CD4-positive, alpha-beta T cell (primary cell): ENCODE measurements at regions not wholly inside any gene's neighbourhood (a gene's known extent, or its start where the extent isn't known, plus 50 kb on each side); places are given as distances from the start of the nearest gene placed in this dataset.

Experiments
- ATAC-seq: fragments of 200-7000 bp; cut with Tn5 transposase; one replicate; pipeline ENCODE4 v1.10.0; 2022; ENCODE audit warnings: mild to moderate bottlenecking; ENCODE audit not compliant: poor library complexity
- CTCF ChIA-PET: fragments of 350-600 bp; sonication (Branson Sonifier 250); formaldehyde crosslinking; loops from one replicate; lab custom pipeline; 2021; ENCODE audit warnings: antibody characterized with exemption, inconsistent platforms; lab: Charles Lee
- POLR2A ChIA-PET: fragments of 350-600 bp; sonication (Branson Sonifier 250); formaldehyde crosslinking; loops from one replicate; lab custom pipeline; 2021; ENCODE audit warnings: antibody characterized with exemption, inconsistent platforms; lab: Charles Lee
- DNase-seq, 14 experiments: peaks; one replicate each; pipeline ENCODE4 v3.0.0-alpha.2; 2013 to 2020; ENCODE audit warnings: mixed read lengths in 2 of 14
- H3K27ac ChIP-seq, 2 donors: one replicate each; pipeline versions ENCODE4 v1.5.1 to v1.7.0; 2013; ENCODE audit warnings: low read length in 2 of 2, low read depth in 1 of 2, mild to moderate bottlenecking in 1 of 2
- H3K27me3 ChIP-seq, 2 experiments: 1 replicate in 1 of 2; 2 replicates in 1 of 2; pipeline versions ENCODE4 v1.6.1 to v1.7.0; 2013; ENCODE audit warnings: low read length in 2 of 2, control low read depth in 1 of 2, mild to moderate bottlenecking in 1 of 2, moderate library complexity in 1 of 2; ENCODE audit not compliant: insufficient read depth in 2 of 2, control insufficient read depth in 1 of 2
- H3K36me3 ChIP-seq: one replicate; pipeline ENCODE4 v1.6.1; 2013; ENCODE audit warnings: low read length, control low read depth; ENCODE audit not compliant: insufficient read depth
- H3K4me1 ChIP-seq: one replicate; pipeline ENCODE4 v1.6.1; 2013; ENCODE audit warnings: low read length, control low read depth; ENCODE audit not compliant: insufficient read depth
- H3K4me3 ChIP-seq: one replicate; pipeline ENCODE4 v1.5.1; 2013; ENCODE audit warnings: mild to moderate bottlenecking, low read length, moderate library complexity
- H3K9me3 ChIP-seq, 2 experiments: 1 replicate in 1 of 2; 2 replicates in 1 of 2; pipeline versions ENCODE4 v1.6.1 to v1.7.0; 2013; ENCODE audit warnings: low read length in 2 of 2, mild to moderate bottlenecking in 2 of 2, control low read depth in 1 of 2, moderate library complexity in 1 of 2; ENCODE audit not compliant: control insufficient read depth in 1 of 2, insufficient read depth in 1 of 2
- H3K27ac Mint-ChIP-seq: one replicate; pipeline ENCODE4 v1.8.0; 2020; ENCODE audit warnings: mixed read lengths
- H3K27me3 Mint-ChIP-seq: one replicate; pipeline ENCODE4 v1.8.0; 2021; ENCODE audit warnings: mixed read lengths
- H3K36me3 Mint-ChIP-seq: one replicate; pipeline ENCODE4 v1.8.0; 2021; ENCODE audit warnings: low read depth, mixed read lengths
- H3K4me1 Mint-ChIP-seq: one replicate; pipeline ENCODE4 v1.8.0; 2021; ENCODE audit warnings: low read depth, mixed read lengths
- H3K4me3 Mint-ChIP-seq: one replicate; pipeline ENCODE4 v1.8.0; 2020; ENCODE audit warnings: mild to moderate bottlenecking, mixed read lengths
- H3K9me3 Mint-ChIP-seq: one replicate; pipeline ENCODE4 v1.8.0; 2020; ENCODE audit warnings: mixed read lengths
- CTCF ChIP-seq: fragments of 200-600 bp; IDR thresholded peaks from one replicate; pipeline ENCODE4 v1.8.0; 2022; ENCODE audit warnings: antibody characterized with exemption, mild to moderate bottlenecking
- intact Hi-C, 2 experiments: fragments of 100-400 bp; cut with DNase I in 1 of 2; cut with micrococcal nuclease in 1 of 2; formaldehyde crosslinking; loops; one replicate each; pipeline versions ENCODE4 v1.15.1 to v1.9.0; 2023 to 2025; cut with DNase I, micrococcal nuclease

GRCh38 chr18:76720683-76721082 is 101.7 kb upstream of the ZNF236 start:
- intact Hi-C loops: loop anchor here in 1 of 2 experiments (5.0 kb wide), 1 partner anchor 82 kb away; no protein-coding TSS in a partner anchor
- H3K4me1 Mint-ChIP-seq: peaks cover 57% of the 10 kb centered on the region
- no peaks in the 10 kb centered on the region for H3K9me3 Mint-ChIP-seq
- peaks cover 0 to 4% of the 10 kb centered on the region in 2 experiments for H3K9me3 ChIP-seq
- peaks cover 54% of the 10 kb centered on the region for H3K4me1 ChIP-seq
- H3K36me3 Mint-ChIP-seq: no peaks in the 10 kb centered on the region
- peak overlapping the region; percentile 29 for H3K4me3 ChIP-seq
- ChIA-PET CTCF (interaction anchor here (1.8 kb wide), 1 partner anchor 11 kb away, joined by 3 read pairs; no protein-coding TSS in a partner anchor), POLR2A (interaction anchor here (0.6 to 1.6 kb wide), 7 partner anchors 11 to 331 kb away, joined by 4 to 14 read pairs (median 6); partner anchors contain the start of gene ZNF236)
- no peaks in the 10 kb centered on the region for H3K36me3 ChIP-seq
- DNase-seq (no peak), ATAC-seq (no peak)
- no peaks in the 10 kb centered on the region for H3K27me3 ChIP-seq
- H3K4me3 Mint-ChIP-seq: peak overlapping the region; percentile 76
- no peaks in the 10 kb centered on the region for H3K27me3 Mint-ChIP-seq
- H3K27ac ChIP-seq: no peak overlapping the region
- H3K27ac Mint-ChIP-seq: peak overlapping the region; percentile 76
- no peak for TF ChIP-seq CTCF

GRCh38 chr18:76715012-76715610 is 107.2 kb upstream of the ZNF236 start:
- Mint-ChIP-seq H3K9me3 (no peaks in the 10 kb centered on the region), H3K4me1 (peaks cover 16% of the 10 kb centered on the region), H3K36me3 (no peaks in the 10 kb centered on the region), H3K4me3 (no peak overlapping the region), H3K27me3 (no peaks in the 10 kb centered on the region), H3K27ac (no peak overlapping the region)
- H3K27ac ChIP-seq: no peak overlapping the region
- no peak for ATAC-seq
- ChIA-PET CTCF (no interaction called here), POLR2A (no interaction called here)
- H3K4me1 ChIP-seq: peaks cover 8% of the 10 kb centered on the region
- no peaks in the 10 kb centered on the region for H3K27me3 ChIP-seq
- intact Hi-C loops: loop anchor here in 1 of 2 experiments (10.0 kb wide), 1 partner anchor 220 kb away; the partner anchor contains the start of gene ZNF516
- no peak for TF ChIP-seq CTCF
- DNase-seq: no peak
- H3K36me3 ChIP-seq: no peaks in the 10 kb centered on the region
- H3K4me3 ChIP-seq: no peak overlapping the region
- H3K9me3 ChIP-seq: peaks cover 0 to 3% of the 10 kb centered on the region in 2 experiments

- POLR2A ChIA-PET: no interaction called here
- DNase-seq: no peak
- Mint-ChIP-seq H3K4me3 (no peak overlapping the region), H3K36me3 (no peaks in the 10 kb centered on the region), H3K9me3 (no peaks in the 10 kb centered on the region), H3K27ac (no peak overlapping the region), H3K4me1 (peaks cover 16% of the 10 kb centered on the region), H3K27me3 (peaks cover 5% of the 10 kb centered on the region)
- Histone ChIP-seq H3K4me3 (no peak overlapping the region), H3K4me1 (peaks cover 5% of the 10 kb centered on the region), H3K9me3 (peaks cover 0 to 3% of the 10 kb centered on the region in 2 experiments), H3K36me3 (no peaks in the 10 kb centered on the region), H3K27ac (no peak overlapping the region), H3K27me3 (no peaks in the 10 kb centered on the region)
- intact Hi-C loops: loop anchor here in 1 of 2 experiments (10.0 kb wide), 1 partner anchor 219 kb away; the partner anchor contains the start of gene ZNF516
- CTCF ChIA-PET: interaction anchor here (0.7 to 1.1 kb wide), 2 partner anchors 314 to 315 kb away, joined by 3 read pairs; no protein-coding TSS in a partner anchor
- no peak for ATAC-seq
- no peak for TF ChIP-seq CTCF
Measured at GRCh38 chr18:76713432-76713831, 108.9 kb upstream of the ZNF236 start.
